ENCODE measurements at regions not wholly inside any gene's neighbourhood (a gene's known extent, or its start where the extent isn't known, plus 50 kb on each side); places are given as distances from the start of the nearest gene placed in this dataset.

DNA sequence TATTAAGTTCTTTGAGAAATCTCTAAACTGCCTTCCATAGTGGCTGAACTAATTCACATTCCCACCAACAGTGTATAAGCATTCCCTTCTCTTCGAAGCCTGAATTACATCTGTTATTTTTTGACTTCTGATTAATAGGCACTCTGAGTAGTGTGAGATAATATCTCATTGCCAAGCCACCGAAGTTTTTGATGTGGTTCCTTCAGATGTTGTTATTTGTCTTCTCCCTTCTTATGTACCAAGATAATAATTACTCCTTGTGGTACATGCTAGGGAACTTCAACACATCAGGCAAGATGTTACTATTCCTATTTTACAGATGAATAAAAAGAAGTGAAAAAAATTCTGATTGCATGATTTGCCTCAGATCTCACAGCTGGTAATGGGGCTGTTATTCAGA, 70.9 kb downstream of the KCTD12 start:
- TF ChIP-seq POLR2A (IDR thresholded peaks at IDR 0.05; ENCODE audit: low read depth, low read length) (no peak), POLR2AphosphoS5 (IDR thresholded peaks at IDR 0.05; ENCODE audit: low read depth, low read length) (no peak), TAF1 (IDR thresholded peaks at IDR 0.05; ENCODE audit: borderline replicate concordance, low read depth, low read length) (no peak)
